ENCODE measurements at regions not wholly inside any gene's neighbourhood (a gene's known extent, or its start where the extent isn't known, plus 50 kb on each side); places are given as distances from the start of the nearest gene placed in this dataset.

GRCh38 chr5:74067748-74068541 lies 441.9 kb downstream of the ARHGEF28 start:
- no peak for DNase-seq
- intact Hi-C loops (cut with DNase I, micrococcal nuclease), result no loop called here
- ATAC-seq, result peak; percentile 60

- intact Hi-C loops (cut with DNase I, micrococcal nuclease), result no loop called here
- DNase-seq (no peak), ATAC-seq (no peak)
Observed at GRCh38 chr5:74064911-74065310, 438.9 kb downstream of the ARHGEF28 start.

- DNase-seq, result no peak
- intact Hi-C loops (cut with DNase I, micrococcal nuclease), result no loop called here
- ATAC-seq, result peak; percentile 51
Observed at GRCh38 chr5:74064225-74064624, 438.2 kb downstream of the ARHGEF28 start.

GRCh38 chr5:74063821-74064220 lies 437.8 kb downstream of the ARHGEF28 start:
- peak in 1 of 2 donors; percentile 31 for DNase-seq
- peak; percentile 94 for ATAC-seq
- intact Hi-C loops (cut with DNase I, micrococcal nuclease), result no loop called here

GRCh38 chr5:74063346-74063745 lies 437.4 kb downstream of the ARHGEF28 start:
- no peak for ATAC-seq
- intact Hi-C loops (cut with DNase I, micrococcal nuclease), result no loop called here
- DNase-seq, result no peak

- no peak for ATAC-seq
- no peak for DNase-seq
- intact Hi-C loops (cut with DNase I, micrococcal nuclease), result no loop called here
Observed at GRCh38 chr5:74061292-74061691, 435.3 kb downstream of the ARHGEF28 start.

- intact Hi-C loops (cut with DNase I, micrococcal nuclease), result no loop called here
- DNase-seq (no peak), ATAC-seq (no peak)
Observed at GRCh38 chr5:74059706-74060105, 433.7 kb downstream of the ARHGEF28 start.

GRCh38 chr5:74056789-74057164 lies 430.8 kb downstream of the ARHGEF28 start:
- peak; percentile 90 for ATAC-seq
- intact Hi-C loops (cut with DNase I, micrococcal nuclease), result no loop called here
- DNase-seq, result peak in 1 of 2 donors; percentile 51

GRCh38 chr5:74056107-74056788 lies 430.3 kb downstream of the ARHGEF28 start:
- DNase-seq (no peak), ATAC-seq (no peak)
- intact Hi-C loops (cut with DNase I, micrococcal nuclease), result no loop called here

- ATAC-seq (no peak), DNase-seq (no peak)
- intact Hi-C loops (cut with DNase I, micrococcal nuclease), result no loop called here
Observed at GRCh38 chr5:74055486-74056106, 429.6 kb downstream of the ARHGEF28 start.

GRCh38 chr5:74054641-74055421 lies 428.8 kb downstream of the ARHGEF28 start:
- intact Hi-C loops (cut with DNase I, micrococcal nuclease), result no loop called here
- DNase-seq (no peak), ATAC-seq (no peak)

GRCh38 chr5:74054139-74054538 lies 428.1 kb downstream of the ARHGEF28 start:
- intact Hi-C loops (cut with DNase I, micrococcal nuclease), result no loop called here
- DNase-seq (no peak), ATAC-seq (no peak)

GRCh38 chr5:74052441-74053221 lies 426.6 kb downstream of the ARHGEF28 start:
- no peak for ATAC-seq
- DNase-seq, result no peak
- intact Hi-C loops (cut with DNase I, micrococcal nuclease), result no loop called here

- ATAC-seq (no peak), DNase-seq (no peak)
- intact Hi-C loops (cut with DNase I, micrococcal nuclease), result no loop called here
Observed at GRCh38 chr5:74051076-74051475, 425.1 kb downstream of the ARHGEF28 start.

GRCh38 chr5:74044936-74045335 lies 418.9 kb downstream of the ARHGEF28 start:
- DNase-seq (no peak), ATAC-seq (no peak)
- intact Hi-C loops (cut with DNase I, micrococcal nuclease), result no loop called here

- intact Hi-C loops (cut with DNase I, micrococcal nuclease), result no loop called here
- no peak for ATAC-seq
Observed at GRCh38 chr5:74042959-74043358, 417.0 kb downstream of the ARHGEF28 start.

GRCh38 chr5:74042559-74042958 lies 416.6 kb downstream of the ARHGEF28 start:
- no peak for ATAC-seq
- intact Hi-C loops (cut with DNase I, micrococcal nuclease), result no loop called here
- no peak for DNase-seq

More at GRCh38 chr5:74042959-74043358, 417.0 kb downstream of the ARHGEF28 start:
- no peak for DNase-seq

GRCh38 chr5:74041913-74042312 lies 415.9 kb downstream of the ARHGEF28 start:
- DNase-seq, result no peak
- ATAC-seq, result no peak
- intact Hi-C loops (cut with DNase I, micrococcal nuclease), result no loop called here

All from left colon (tissue), 2 donors.